ENCODE measurements at regions not wholly inside any gene's neighbourhood (a gene's known extent, or its start where the extent isn't known, plus 50 kb on each side); places are given as distances from the start of the nearest gene placed in this dataset.

DNA sequence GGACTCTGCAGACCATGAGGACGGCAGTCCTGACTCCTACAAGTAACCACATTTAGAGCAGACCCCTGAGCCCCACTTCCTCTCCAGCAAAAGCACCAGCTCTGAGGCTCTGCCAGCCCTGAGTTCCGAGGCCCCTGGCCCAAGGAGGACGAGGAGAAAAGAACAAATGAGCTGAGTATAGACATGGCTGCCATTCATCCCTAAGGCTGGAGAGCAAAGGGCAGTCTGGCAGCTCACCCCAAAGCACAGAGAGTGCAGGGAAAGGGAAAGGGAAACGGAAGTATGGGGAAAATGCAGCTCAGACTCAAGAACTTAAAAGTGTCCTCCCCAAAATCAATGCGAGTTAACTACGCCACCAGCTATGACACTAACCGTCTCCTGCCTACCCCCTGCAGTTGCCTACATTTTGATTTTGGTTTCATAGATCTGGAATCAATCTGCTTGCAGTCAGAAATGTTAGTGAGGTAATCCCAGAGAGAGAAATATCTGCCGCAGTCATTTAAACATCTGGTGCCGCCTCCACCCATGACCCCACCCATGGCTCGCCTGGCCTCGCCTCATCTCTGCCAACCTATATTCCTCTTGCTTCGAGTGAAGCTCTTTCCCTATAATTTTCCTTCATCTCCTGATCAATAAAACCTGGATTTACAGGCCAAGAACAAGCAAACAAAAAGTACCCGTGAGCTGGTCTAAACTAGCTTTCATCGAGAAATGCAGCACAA lies 49.6 kb upstream of the AFDN start:
- no peak overlapping the region for H3K4me3 ChIP-seq
- no peak for DNase-seq
- no peaks in the 10 kb centered on the region for H3K9me3 ChIP-seq (replicated peaks in 1 of 3)
- no peaks in the 10 kb centered on the region for H3K4me1 ChIP-seq (replicated peaks in 1 of 2)
- H3K27me3 ChIP-seq = no peaks in the 10 kb centered on the region
- TF ChIP-seq POLR2A (IDR thresholded peaks at IDR 0.05) = no peak
- TF ChIP-seq, protein P1, sequence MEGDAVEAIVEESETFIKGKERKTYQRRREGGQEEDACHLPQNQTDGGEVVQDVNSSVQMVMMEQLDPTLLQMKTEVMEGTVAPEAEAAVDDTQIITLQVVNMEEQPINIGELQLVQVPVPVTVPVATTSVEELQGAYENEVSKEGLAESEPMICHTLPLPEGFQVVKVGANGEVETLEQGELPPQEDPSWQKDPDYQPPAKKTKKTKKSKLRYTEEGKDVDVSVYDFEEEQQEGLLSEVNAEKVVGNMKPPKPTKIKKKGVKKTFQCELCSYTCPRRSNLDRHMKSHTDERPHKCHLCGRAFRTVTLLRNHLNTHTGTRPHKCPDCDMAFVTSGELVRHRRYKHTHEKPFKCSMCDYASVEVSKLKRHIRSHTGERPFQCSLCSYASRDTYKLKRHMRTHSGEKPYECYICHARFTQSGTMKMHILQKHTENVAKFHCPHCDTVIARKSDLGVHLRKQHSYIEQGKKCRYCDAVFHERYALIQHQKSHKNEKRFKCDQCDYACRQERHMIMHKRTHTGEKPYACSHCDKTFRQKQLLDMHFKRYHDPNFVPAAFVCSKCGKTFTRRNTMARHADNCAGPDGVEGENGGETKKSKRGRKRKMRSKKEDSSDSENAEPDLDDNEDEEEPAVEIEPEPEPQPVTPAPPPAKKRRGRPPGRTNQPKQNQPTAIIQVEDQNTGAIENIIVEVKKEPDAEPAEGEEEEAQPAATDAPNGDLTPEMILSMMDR (IDR thresholded peaks at IDR 0.05) = no peak
- 81 to 88% (median 85%) methylated on average over 14 of the region's 14 CpGs for WGBS, 4 donors
- intact Hi-C loops (cut with DNase I) = no loop called here
- H3K36me3 ChIP-seq (replicated peaks in 1 of 2) = no peaks in the 10 kb centered on the region
- H3K27ac ChIP-seq = no peak overlapping the region

Measured in adrenal gland (tissue), 9 donors.